ENCODE measurements at regions not wholly inside any gene's neighbourhood (a gene's known extent, or its start where the extent isn't known, plus 50 kb on each side); places are given as distances from the start of the nearest gene placed in this dataset.

DNA sequence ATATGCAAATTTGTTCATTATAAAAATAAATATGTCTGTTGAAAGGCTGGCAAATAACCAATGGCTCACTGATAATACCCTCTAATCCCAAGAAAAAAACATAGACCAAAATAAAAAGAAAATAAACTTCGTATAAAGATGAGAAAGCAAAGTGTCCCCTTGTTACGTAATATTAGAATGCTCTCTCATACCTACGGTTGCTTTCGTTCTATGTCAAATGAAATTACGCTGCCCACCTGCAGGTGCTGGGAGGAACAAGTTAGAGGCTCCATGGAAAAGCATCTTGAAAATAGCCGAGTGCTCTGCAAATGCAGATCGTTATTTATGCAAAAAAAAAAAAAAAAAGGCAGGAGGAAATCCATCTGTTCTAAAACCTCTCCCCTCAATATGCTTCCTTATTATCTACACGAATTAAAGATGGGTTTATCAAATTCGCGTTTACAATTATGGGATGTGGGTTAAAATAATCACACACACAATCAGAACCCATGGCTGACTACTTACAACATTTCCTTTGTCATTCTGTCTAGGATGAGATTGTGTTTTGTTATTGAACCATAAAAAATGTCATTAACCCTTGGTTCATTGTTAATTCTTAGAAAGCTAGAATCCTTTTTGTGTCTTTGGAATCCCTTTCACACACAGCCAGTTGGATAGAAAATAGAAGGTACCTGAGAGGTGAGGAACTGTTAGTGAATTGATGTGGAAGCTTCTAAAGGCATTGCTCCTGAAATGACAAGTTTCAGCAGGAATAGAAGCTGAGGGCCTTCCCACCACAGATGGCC is 268.6 kb downstream of the SETD4 start:
- no peak for DNase-seq
- H3K36me3 ChIP-seq (ENCODE audit: low read depth) = no peaks in the 10 kb centered on the region
- no peak overlapping the region for H2AFZ ChIP-seq
- no peak overlapping the region for H3K27ac ChIP-seq
- in situ Hi-C loops (cut with MboI) = no loop called here
- no peaks in the 10 kb centered on the region for H4K20me1 ChIP-seq (ENCODE audit: insufficient read depth)
- H3K79me2 ChIP-seq (ENCODE audit: insufficient read depth) = no peaks in the 10 kb centered on the region
- H3K4me1 ChIP-seq (ENCODE audit: insufficient read depth) = no peaks in the 10 kb centered on the region
- no peaks in the 10 kb centered on the region for H3K9me3 ChIP-seq (ENCODE audit: low read depth)
- no peaks in the 10 kb centered on the region for H3F3A ChIP-seq (ENCODE audit: insufficient read depth)
- no peaks in the 10 kb centered on the region; the same call in 1 of the 2 replicates for H3K27me3 ChIP-seq (replicated peaks; ENCODE audit: insufficient read depth)
- TF ChIP-seq EZH2phosphoT487 (IDR thresholded peaks at IDR 0.05; ENCODE audit: insufficient read depth, low read depth) (no peak), EZH2 (IDR thresholded peaks at IDR 0.05; ENCODE audit: insufficient read depth, poor library complexity, severe bottlenecking) (no peak)
- no peaks in the 10 kb centered on the region for H3K9me2 ChIP-seq (ENCODE audit: insufficient read depth)
- 82 to 87% methylated on average over 10 of the region's 10 CpGs for WGBS, 2 experiments (ENCODE audit: low coverage in 1 of 2, low lambda C conversion rate in 2 of 2, missing lambda C conversion rate in 2 of 2)
- no peak overlapping the region for H3K4me2 ChIP-seq (ENCODE audit: unreplicated experiment)
- H3K9ac ChIP-seq = no peak overlapping the region
- H3K4me3 ChIP-seq = no peak overlapping the region

DNA sequence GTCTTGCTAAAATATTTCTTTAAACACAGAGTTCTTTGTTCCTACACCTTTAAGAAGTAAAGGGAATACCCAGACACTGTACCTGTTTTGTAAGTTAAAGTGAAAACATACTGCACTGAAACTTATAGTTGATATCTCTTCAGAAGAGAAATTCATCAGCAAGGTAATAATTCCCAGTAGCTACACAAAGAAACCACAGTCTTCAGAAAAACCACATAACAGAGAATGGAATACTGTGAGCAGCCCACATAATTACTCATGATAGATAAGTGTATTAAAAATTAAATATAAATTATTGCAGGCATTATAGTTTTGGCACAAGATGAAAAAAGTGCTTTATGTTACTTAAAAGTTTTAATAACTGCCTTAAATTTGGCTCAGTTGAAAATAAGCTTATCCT is 276.6 kb downstream of the SETD4 start:
- Histone ChIP-seq H3K4me3 (no peak overlapping the region), H4K20me1 (ENCODE audit: insufficient read depth) (no peaks in the 10 kb centered on the region), H3K36me3 (ENCODE audit: low read depth) (no peaks in the 10 kb centered on the region), H3K27ac (no peak overlapping the region), H2AFZ (no peak overlapping the region), H3K79me2 (ENCODE audit: insufficient read depth) (no peaks in the 10 kb centered on the region), H3K27me3 (replicated peaks; ENCODE audit: insufficient read depth) (no peaks in the 10 kb centered on the region; the same call in 1 of the 2 replicates), H3F3A (ENCODE audit: insufficient read depth) (peaks cover 17% of the 10 kb centered on the region), H3K4me1 (ENCODE audit: insufficient read depth) (peaks cover 18% of the 10 kb centered on the region), H3K9me3 (ENCODE audit: low read depth) (no peaks in the 10 kb centered on the region), H3K4me2 (ENCODE audit: unreplicated experiment) (no peak overlapping the region), H3K9ac (no peak overlapping the region), H3K9me2 (ENCODE audit: insufficient read depth) (no peaks in the 10 kb centered on the region)
- TF ChIP-seq EZH2 (IDR thresholded peaks at IDR 0.05; ENCODE audit: insufficient read depth, poor library complexity, severe bottlenecking) = no peak
- no peak for TF ChIP-seq EZH2phosphoT487 (IDR thresholded peaks at IDR 0.05; ENCODE audit: insufficient read depth, low read depth)
- DNase-seq = no peak
- in situ Hi-C loops (cut with MboI) = no loop called here

DNA sequence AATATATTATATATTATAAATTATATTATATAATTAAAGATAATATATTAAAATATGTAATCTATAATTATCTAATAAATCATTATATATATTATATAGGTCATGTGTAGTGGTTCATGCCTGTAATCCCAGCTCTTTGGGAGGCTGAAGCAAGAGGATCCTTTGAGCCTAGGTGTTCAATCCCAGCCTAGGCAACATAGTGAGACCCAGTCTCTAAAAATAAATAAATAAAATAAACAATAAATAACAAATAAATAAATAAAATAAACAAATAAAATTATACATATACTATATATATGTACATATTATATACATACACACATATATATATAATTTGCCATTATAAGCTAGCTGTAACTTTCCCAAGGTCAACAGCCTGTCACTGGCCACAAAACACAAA is 277.7 kb downstream of the SETD4 start:
- no peak for DNase-seq
- TF ChIP-seq EZH2phosphoT487 (IDR thresholded peaks at IDR 0.05; ENCODE audit: insufficient read depth, low read depth) (no peak), EZH2 (IDR thresholded peaks at IDR 0.05; ENCODE audit: insufficient read depth, poor library complexity, severe bottlenecking) (no peak)
- no peaks in the 10 kb centered on the region; the same call in 1 of the 2 replicates for H3K27me3 ChIP-seq (replicated peaks; ENCODE audit: insufficient read depth)
- no peaks in the 10 kb centered on the region for H3K36me3 ChIP-seq (ENCODE audit: low read depth)
- H3K9me2 ChIP-seq (ENCODE audit: insufficient read depth) = no peaks in the 10 kb centered on the region
- in situ Hi-C loops (cut with MboI) = no loop called here
- H3K9ac ChIP-seq = no peak overlapping the region
- no peak overlapping the region for H3K27ac ChIP-seq
- H3K4me3 ChIP-seq = no peak overlapping the region
- no peak overlapping the region for H3K4me2 ChIP-seq (ENCODE audit: unreplicated experiment)
- no peaks in the 10 kb centered on the region for H3K79me2 ChIP-seq (ENCODE audit: insufficient read depth)
- peaks cover 17% of the 10 kb centered on the region for H3F3A ChIP-seq (ENCODE audit: insufficient read depth)
- H2AFZ ChIP-seq = no peak overlapping the region
- peaks cover 18% of the 10 kb centered on the region for H3K4me1 ChIP-seq (ENCODE audit: insufficient read depth)
- H4K20me1 ChIP-seq (ENCODE audit: insufficient read depth) = no peaks in the 10 kb centered on the region
- no peaks in the 10 kb centered on the region for H3K9me3 ChIP-seq (ENCODE audit: low read depth)

DNA sequence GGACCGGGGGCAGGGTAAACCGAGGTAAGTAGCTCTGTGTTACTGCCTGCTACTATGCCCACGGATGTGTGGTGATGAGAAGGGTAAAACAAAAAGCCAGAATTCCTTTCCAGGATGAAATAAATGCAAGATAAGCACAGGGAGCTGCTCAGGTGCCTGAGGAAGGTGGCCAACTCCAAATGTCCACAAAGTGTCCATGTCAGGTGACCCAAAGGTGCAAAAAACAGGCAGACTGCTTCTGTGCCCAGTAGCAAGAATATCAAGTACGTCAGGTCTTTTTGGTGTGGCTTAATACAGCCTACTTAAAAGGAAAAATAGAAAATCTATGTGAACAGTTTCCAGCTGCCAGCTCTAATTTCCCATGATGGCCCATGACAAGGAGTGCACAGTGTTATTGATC is 279.3 kb downstream of the SETD4 start:
- Histone ChIP-seq H4K20me1 (ENCODE audit: insufficient read depth) (no peaks in the 10 kb centered on the region), H2AFZ (no peak overlapping the region), H3K27ac (no peak overlapping the region), H3K27me3 (replicated peaks; ENCODE audit: insufficient read depth) (no peaks in the 10 kb centered on the region), H3F3A (ENCODE audit: insufficient read depth) (peaks cover 17% of the 10 kb centered on the region), H3K4me2 (ENCODE audit: unreplicated experiment) (no peak overlapping the region), H3K4me1 (ENCODE audit: insufficient read depth) (peaks cover 18% of the 10 kb centered on the region), H3K9ac (no peak overlapping the region), H3K36me3 (ENCODE audit: low read depth) (no peaks in the 10 kb centered on the region), H3K79me2 (ENCODE audit: insufficient read depth) (no peaks in the 10 kb centered on the region), H3K4me3 (no peak overlapping the region), H3K9me3 (ENCODE audit: low read depth) (no peaks in the 10 kb centered on the region), H3K9me2 (ENCODE audit: insufficient read depth) (no peaks in the 10 kb centered on the region)
- whole genome bisulfite sequencing, 2 experiments (ENCODE audit: low coverage in 1 of 2, low lambda C conversion rate in 2 of 2, missing lambda C conversion rate in 2 of 2) = 84 to 91% methylated on average over 4 of the region's 4 CpGs
- no peak for DNase-seq
- in situ Hi-C loops (cut with MboI) = no loop called here
- TF ChIP-seq EZH2phosphoT487 (IDR thresholded peaks at IDR 0.05; ENCODE audit: insufficient read depth, low read depth) = no peak
- TF ChIP-seq EZH2 (IDR thresholded peaks at IDR 0.05; ENCODE audit: insufficient read depth, poor library complexity, severe bottlenecking) = no peak
